DND-41 (cell line): ENCODE measurements at regions not wholly inside any gene's neighbourhood (a gene's known extent, or its start where the extent isn't known, plus 50 kb on each side); places are given as distances from the start of the nearest gene placed in this dataset.

Source experiments
- ATAC-seq: fragments of 200-7000 bp; cut with Tn5 transposase; 3 replicates; pipeline ENCODE4 v1.9.1; 2021; ENCODE audit warnings: low read depth; ENCODE audit not compliant: insufficient read depth
- DNase-seq: peaks from one replicate; pipeline ENCODE4 v3.0.0-alpha.2; 2020
- H2AFZ ChIP-seq: 2 replicates; pipeline ENCODE4 v1.6.0; 2012; ENCODE audit warnings: low read depth, low read length
- H3K27ac ChIP-seq: 2 replicates; pipeline ENCODE4 v1.5.1; 2012; ENCODE audit warnings: low read length, inconsistent platforms
- H3K27me3 ChIP-seq: fragments of 200-600 bp; sonication (generic); 2 replicates; pipeline ENCODE4 v1.6.0; 2012; ENCODE audit warnings: low read length, mild to moderate bottlenecking, inconsistent platforms; ENCODE audit not compliant: insufficient read depth, poor library complexity
- H3K36me3 ChIP-seq: 2 replicates; pipeline ENCODE4 v1.5.1; 2012; ENCODE audit warnings: low read length, inconsistent platforms; ENCODE audit not compliant: insufficient read depth
- H3K4me1 ChIP-seq: 2 replicates; pipeline ENCODE4 v1.5.1; 2012; ENCODE audit warnings: mild to moderate bottlenecking, low read length; ENCODE audit not compliant: insufficient read depth
- H3K4me2 ChIP-seq: 2 replicates; pipeline ENCODE4 v1.6.0; 2012; ENCODE audit warnings: mild to moderate bottlenecking, moderate library complexity, low read length, inconsistent platforms; ENCODE audit not compliant: insufficient read depth
- H3K4me3 ChIP-seq, 2 experiments: fragments of 200-600 bp in 1 of 2; shearing (Covaris generic) in 1 of 2; 2 replicates each; pipeline ENCODE4 v1.5.1; 2012 to 2016; ENCODE audit warnings: inconsistent platforms in 2 of 2, low read length in 2 of 2, mild to moderate bottlenecking in 2 of 2, low read depth in 1 of 2, moderate library complexity in 1 of 2
- H3K79me2 ChIP-seq: 2 replicates; pipeline ENCODE4 v1.6.0; 2012; ENCODE audit warnings: low read length, inconsistent platforms; ENCODE audit not compliant: insufficient read depth
- H3K9ac ChIP-seq: 2 replicates; pipeline ENCODE4 v1.6.0; 2012; ENCODE audit warnings: low read depth, mild to moderate bottlenecking, inconsistent platforms, low read length, moderate library complexity
- H3K9me3 ChIP-seq: 2 replicates; pipeline ENCODE4 v1.5.1; 2012; ENCODE audit warnings: low read length, moderate library complexity, mild to moderate bottlenecking, inconsistent platforms; ENCODE audit not compliant: insufficient read depth, severe bottlenecking
- H4K20me1 ChIP-seq: 2 replicates; pipeline ENCODE4 v1.6.0; 2012; ENCODE audit warnings: low read length; ENCODE audit not compliant: insufficient read depth
- CTCF ChIP-seq: IDR thresholded peaks from 2 replicates; pipeline ENCODE4 v1.5.1; 2012; ENCODE audit warnings: borderline replicate concordance, low read length, moderate library complexity, mild to moderate bottlenecking; ENCODE audit not compliant: poor library complexity, severe bottlenecking; ENCODE audit errors: extremely low read depth
- EZH2 ChIP-seq: IDR thresholded peaks from 3 replicates; pipeline ENCODE4 v1.6.1; 2012; ENCODE audit warnings: borderline replicate concordance, low read depth, mild to moderate bottlenecking, moderate library complexity, low read length, inconsistent platforms; ENCODE audit not compliant: severe bottlenecking

- H3K36me3 ChIP-seq = no peaks in the 10 kb centered on the region
- peaks cover 36% of the 10 kb centered on the region for H3K27me3 ChIP-seq
- ATAC-seq = no peak
- H3K79me2 ChIP-seq = no peaks in the 10 kb centered on the region
- no peak overlapping the region for H3K27ac ChIP-seq
- no peak for DNase-seq
- H3K9ac ChIP-seq = no peak overlapping the region
- H3K4me3 ChIP-seq = no peak overlapping the region
- no peaks in the 10 kb centered on the region for H3K9me3 ChIP-seq
- H3K4me1 ChIP-seq = no peaks in the 10 kb centered on the region
- H3K4me2 ChIP-seq = no peak overlapping the region
- H4K20me1 ChIP-seq = no peaks in the 10 kb centered on the region
- TF ChIP-seq CTCF (no peak), EZH2 (no peak)
- H2AFZ ChIP-seq = no peak overlapping the region
These were observed 52.3 kb upstream of the COL13A1 start for GRCh38 chr10:69749178-69750010.

GRCh38 chr10:69750011-69750373 lies 51.7 kb upstream of the COL13A1 start:
- no peak overlapping the region for H3K9ac ChIP-seq
- H3K4me2 ChIP-seq = no peak overlapping the region
- H3K27ac ChIP-seq = no peak overlapping the region
- ATAC-seq (no peak), DNase-seq (no peak)
- TF ChIP-seq EZH2 = no peak
- TF ChIP-seq CTCF = no peak
- peaks cover 36% of the 10 kb centered on the region for H3K27me3 ChIP-seq
- H2AFZ ChIP-seq = no peak overlapping the region
- no peaks in the 10 kb centered on the region for H4K20me1 ChIP-seq
- H3K79me2 ChIP-seq = no peaks in the 10 kb centered on the region
- H3K36me3 ChIP-seq = no peaks in the 10 kb centered on the region
- no peaks in the 10 kb centered on the region for H3K9me3 ChIP-seq
- H3K4me1 ChIP-seq = no peaks in the 10 kb centered on the region
- H3K4me3 ChIP-seq = no peak overlapping the region

DNA sequence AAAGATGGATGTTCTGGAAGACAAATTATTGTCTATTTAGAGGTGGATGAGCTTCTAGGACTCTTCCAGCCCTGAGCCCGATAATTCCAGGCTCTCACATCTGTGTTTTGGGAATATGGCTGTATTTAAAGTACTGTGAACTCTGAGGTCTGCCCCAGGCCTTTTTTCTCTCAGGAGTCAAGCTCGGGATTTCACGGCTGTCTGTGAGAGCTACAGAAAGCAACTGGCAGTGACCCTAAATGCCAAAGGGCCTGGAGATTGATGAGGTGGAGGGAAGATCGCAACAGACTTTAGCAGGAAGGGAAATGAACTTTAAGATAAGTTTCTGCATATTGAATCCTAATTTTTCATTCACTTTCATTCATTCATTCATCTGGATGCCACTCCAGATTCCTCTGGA lies 51.0 kb upstream of the COL13A1 start:
- no peak overlapping the region for H3K27ac ChIP-seq
- no peaks in the 10 kb centered on the region for H3K4me1 ChIP-seq
- DNase-seq (no peak), ATAC-seq (no peak)
- no peak overlapping the region for H3K9ac ChIP-seq
- no peaks in the 10 kb centered on the region for H4K20me1 ChIP-seq
- no peaks in the 10 kb centered on the region for H3K79me2 ChIP-seq
- no peaks in the 10 kb centered on the region for H3K9me3 ChIP-seq
- H2AFZ ChIP-seq = no peak overlapping the region
- TF ChIP-seq CTCF = no peak
- no peak for TF ChIP-seq EZH2
- H3K4me3 ChIP-seq = no peak overlapping the region
- peaks cover 29% of the 10 kb centered on the region for H3K27me3 ChIP-seq
- H3K36me3 ChIP-seq = no peaks in the 10 kb centered on the region
- H3K4me2 ChIP-seq = no peak overlapping the region
